ENCODE measurements at regions not wholly inside any gene's neighbourhood (a gene's known extent, or its start where the extent isn't known, plus 50 kb on each side); places are given as distances from the start of the nearest gene placed in this dataset.

DNA sequence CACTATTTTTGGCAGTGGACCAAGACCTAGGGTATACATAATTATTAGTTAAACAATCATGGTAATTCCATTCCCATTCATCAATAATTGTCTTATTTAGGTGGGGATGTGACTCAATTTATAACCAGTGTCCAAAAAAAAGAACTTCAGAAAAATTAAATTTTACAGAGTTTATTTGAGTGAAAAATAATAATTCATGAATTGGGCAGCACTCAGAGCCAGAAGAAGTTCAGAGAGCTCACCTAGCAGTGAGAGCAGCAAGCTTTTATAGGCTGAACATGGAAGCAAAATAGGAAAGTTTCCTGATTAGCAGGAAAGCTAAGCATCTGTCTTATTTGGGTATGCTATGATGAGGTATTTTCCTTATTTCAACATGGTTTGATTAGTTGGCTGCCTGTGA, 500.8 kb downstream of the PCDH7 start:
- Histone ChIP-seq H3K27ac (ENCODE audit: low read depth, low read length, poor library complexity, severe bottlenecking) (no peak overlapping the region), H3K36me3 (ENCODE audit: insufficient read depth, low read length) (no peaks in the 10 kb centered on the region), H3K4me1 (ENCODE audit: insufficient read depth, low read length, severe bottlenecking) (no peaks in the 10 kb centered on the region), H3K9me3 (ENCODE audit: low read length) (no peaks in the 10 kb centered on the region), H3K79me2 (ENCODE audit: insufficient read depth, low read length) (no peaks in the 10 kb centered on the region), H3F3A (ENCODE audit: insufficient read depth, low read length) (no peaks in the 10 kb centered on the region), H3K27me3 (ENCODE audit: insufficient read depth, low read length) (no peaks in the 10 kb centered on the region), H3K4me3 (ENCODE audit: low read depth, low read length, poor library complexity, severe bottlenecking) (no peak overlapping the region), H2AFZ (ENCODE audit: low read length) (no peak overlapping the region), H3K9me2 (ENCODE audit: low read depth, low read length) (no peaks in the 10 kb centered on the region), H4K20me1 (ENCODE audit: insufficient read depth, low read length) (no peaks in the 10 kb centered on the region), H3K4me2 (ENCODE audit: low read length) (no peak overlapping the region), H3K9ac (ENCODE audit: low read length) (no peak overlapping the region)
- TF ChIP-seq EZH2 (IDR thresholded peaks at IDR 0.05; ENCODE audit: borderline replicate concordance, low read length): no peak
- TF ChIP-seq, protein P1, sequence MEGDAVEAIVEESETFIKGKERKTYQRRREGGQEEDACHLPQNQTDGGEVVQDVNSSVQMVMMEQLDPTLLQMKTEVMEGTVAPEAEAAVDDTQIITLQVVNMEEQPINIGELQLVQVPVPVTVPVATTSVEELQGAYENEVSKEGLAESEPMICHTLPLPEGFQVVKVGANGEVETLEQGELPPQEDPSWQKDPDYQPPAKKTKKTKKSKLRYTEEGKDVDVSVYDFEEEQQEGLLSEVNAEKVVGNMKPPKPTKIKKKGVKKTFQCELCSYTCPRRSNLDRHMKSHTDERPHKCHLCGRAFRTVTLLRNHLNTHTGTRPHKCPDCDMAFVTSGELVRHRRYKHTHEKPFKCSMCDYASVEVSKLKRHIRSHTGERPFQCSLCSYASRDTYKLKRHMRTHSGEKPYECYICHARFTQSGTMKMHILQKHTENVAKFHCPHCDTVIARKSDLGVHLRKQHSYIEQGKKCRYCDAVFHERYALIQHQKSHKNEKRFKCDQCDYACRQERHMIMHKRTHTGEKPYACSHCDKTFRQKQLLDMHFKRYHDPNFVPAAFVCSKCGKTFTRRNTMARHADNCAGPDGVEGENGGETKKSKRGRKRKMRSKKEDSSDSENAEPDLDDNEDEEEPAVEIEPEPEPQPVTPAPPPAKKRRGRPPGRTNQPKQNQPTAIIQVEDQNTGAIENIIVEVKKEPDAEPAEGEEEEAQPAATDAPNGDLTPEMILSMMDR (IDR thresholded peaks at IDR 0.05; ENCODE audit: low read length): no peak

DNA sequence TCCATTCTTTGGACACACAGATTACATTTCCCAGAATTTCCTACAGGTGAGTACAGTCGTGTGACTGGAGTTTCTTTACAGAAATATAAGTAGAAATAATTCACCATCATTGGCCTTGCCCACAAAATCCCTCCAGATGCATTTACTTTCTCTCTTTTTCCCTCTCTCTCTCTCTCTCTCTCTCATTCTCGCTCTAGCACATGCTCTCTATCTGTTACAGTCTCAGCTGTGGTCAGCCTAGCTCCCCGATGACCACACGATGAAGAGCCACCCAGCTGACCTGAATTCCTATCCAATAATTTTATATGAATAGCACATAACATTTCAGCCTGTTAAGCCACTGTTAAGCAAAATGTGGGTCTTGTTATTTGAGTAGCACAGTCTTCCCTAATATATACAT, 507.9 kb downstream of the PCDH7 start:
- no peak for TF ChIP-seq EZH2 (IDR thresholded peaks at IDR 0.05; ENCODE audit: borderline replicate concordance, low read length)
- TF ChIP-seq, protein P1 (IDR thresholded peaks at IDR 0.05; ENCODE audit: low read length): no peak
- Histone ChIP-seq H3K4me2 (ENCODE audit: low read length) (no peak overlapping the region), H3K4me3 (ENCODE audit: low read depth, low read length, poor library complexity, severe bottlenecking) (no peak overlapping the region), H3K27ac (ENCODE audit: low read depth, low read length, poor library complexity, severe bottlenecking) (no peak overlapping the region), H3K79me2 (ENCODE audit: insufficient read depth, low read length) (no peaks in the 10 kb centered on the region), H3K36me3 (ENCODE audit: insufficient read depth, low read length) (no peaks in the 10 kb centered on the region), H3K4me1 (ENCODE audit: insufficient read depth, low read length, severe bottlenecking) (no peaks in the 10 kb centered on the region), H3K9me2 (ENCODE audit: low read depth, low read length) (no peaks in the 10 kb centered on the region), H2AFZ (ENCODE audit: low read length) (no peak overlapping the region), H4K20me1 (ENCODE audit: insufficient read depth, low read length) (no peaks in the 10 kb centered on the region), H3K27me3 (ENCODE audit: insufficient read depth, low read length) (no peaks in the 10 kb centered on the region), H3F3A (ENCODE audit: insufficient read depth, low read length) (no peaks in the 10 kb centered on the region), H3K9ac (ENCODE audit: low read length) (no peak overlapping the region), H3K9me3 (ENCODE audit: low read length) (no peaks in the 10 kb centered on the region)

DNA sequence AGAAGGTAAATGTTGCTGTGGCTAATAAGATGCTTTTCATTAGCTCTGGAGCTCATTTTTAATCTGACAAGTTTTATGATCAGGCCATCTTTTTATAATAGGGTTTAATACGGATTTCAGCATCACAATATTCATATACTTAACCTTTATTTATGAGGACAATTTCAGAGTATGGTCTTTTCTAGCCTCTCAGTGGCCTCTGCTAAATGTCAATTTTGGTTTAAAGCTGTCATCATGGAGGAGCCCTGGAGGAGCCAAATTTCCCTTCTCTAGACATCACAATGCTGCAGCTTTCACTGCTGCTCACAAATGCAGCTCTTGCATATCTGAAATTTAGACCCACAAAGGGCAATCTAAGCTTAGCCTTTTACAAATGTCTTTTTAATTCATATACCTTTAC, 510.4 kb downstream of the PCDH7 start:
- Histone ChIP-seq H3K4me2 (ENCODE audit: low read length) (no peak overlapping the region), H3K27ac (ENCODE audit: low read depth, low read length, poor library complexity, severe bottlenecking) (no peak overlapping the region), H2AFZ (ENCODE audit: low read length) (no peak overlapping the region), H4K20me1 (ENCODE audit: insufficient read depth, low read length) (no peaks in the 10 kb centered on the region), H3K27me3 (ENCODE audit: insufficient read depth, low read length) (no peaks in the 10 kb centered on the region), H3K9ac (ENCODE audit: low read length) (no peak overlapping the region), H3K36me3 (ENCODE audit: insufficient read depth, low read length) (no peaks in the 10 kb centered on the region), H3K9me3 (ENCODE audit: low read length) (no peaks in the 10 kb centered on the region), H3K4me3 (ENCODE audit: low read depth, low read length, poor library complexity, severe bottlenecking) (no peak overlapping the region), H3F3A (ENCODE audit: insufficient read depth, low read length) (no peaks in the 10 kb centered on the region), H3K79me2 (ENCODE audit: insufficient read depth, low read length) (no peaks in the 10 kb centered on the region), H3K9me2 (ENCODE audit: low read depth, low read length) (no peaks in the 10 kb centered on the region), H3K4me1 (ENCODE audit: insufficient read depth, low read length, severe bottlenecking) (no peaks in the 10 kb centered on the region)
- TF ChIP-seq, protein P1 (IDR thresholded peaks at IDR 0.05; ENCODE audit: low read length): no peak
- TF ChIP-seq EZH2 (IDR thresholded peaks at IDR 0.05; ENCODE audit: borderline replicate concordance, low read length): no peak

Measured in OCI-LY1 (cell line).